ENCODE measurements at regions not wholly inside any gene's neighbourhood (a gene's known extent, or its start where the extent isn't known, plus 50 kb on each side); places are given as distances from the start of the nearest gene placed in this dataset.
"Not testable (repeated sequence)": the region's sequence is repeated elsewhere in the genome, so short reads cannot be mapped to it uniquely, and the experiment has no call there.

DNA sequence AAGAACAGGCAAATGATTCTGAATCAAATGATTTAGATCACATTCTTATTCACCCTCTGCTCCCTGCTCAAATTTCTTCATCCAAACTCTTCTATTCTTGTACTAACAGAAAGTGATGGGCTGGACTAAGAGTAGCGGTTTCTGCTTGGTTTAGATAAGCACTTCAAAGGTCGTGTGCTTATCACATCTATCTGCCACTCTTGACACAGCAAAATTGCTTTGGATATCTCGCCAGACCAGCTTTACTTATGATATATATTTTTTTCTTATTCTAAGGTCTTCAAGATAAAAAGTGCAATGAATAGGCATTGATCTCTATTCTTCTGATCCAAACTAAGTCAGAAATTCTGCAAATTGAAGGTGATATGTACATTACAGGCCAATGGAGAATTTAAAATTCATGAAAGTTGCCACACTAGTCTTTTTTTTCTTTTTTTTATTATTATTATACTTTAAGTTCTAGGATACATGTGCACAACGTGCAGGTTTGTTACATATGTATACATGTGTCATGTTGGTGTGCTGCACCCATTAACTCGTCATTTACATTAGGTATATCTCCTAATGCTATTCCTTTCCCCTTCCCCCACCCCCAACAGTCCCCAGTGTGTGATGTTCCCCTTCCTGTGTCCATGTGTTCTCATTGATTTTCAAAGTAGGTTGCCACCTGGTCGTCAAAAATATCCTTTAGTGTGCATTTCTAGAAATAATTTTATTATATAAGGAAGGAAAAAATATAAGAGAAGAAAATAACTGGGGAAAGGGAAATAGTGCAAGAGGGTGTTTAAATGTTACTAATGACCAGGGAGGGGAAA is 1941.0 kb upstream of the RAG2 start:
- DNase-seq = no peak

DNA sequence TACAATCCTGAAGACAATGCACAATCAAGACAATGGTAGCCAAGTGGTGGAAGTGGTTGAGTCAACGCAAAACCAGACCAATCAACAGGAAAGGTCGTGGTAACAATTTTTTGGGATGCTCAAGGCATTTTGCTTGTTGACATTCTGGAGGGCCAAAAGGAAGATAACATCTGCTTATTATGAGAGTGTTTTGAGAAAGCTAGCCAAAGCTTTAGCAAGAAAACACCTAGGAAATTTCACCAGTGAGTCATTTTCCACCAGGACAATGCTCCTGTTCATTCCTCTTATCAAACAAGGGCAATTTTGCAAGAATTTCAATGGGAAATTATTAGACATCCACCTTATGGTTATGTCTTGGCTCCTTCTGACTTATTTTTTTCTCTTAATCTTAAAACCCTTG is 1932.2 kb upstream of the RAG2 start:
- no peak for DNase-seq

DNA sequence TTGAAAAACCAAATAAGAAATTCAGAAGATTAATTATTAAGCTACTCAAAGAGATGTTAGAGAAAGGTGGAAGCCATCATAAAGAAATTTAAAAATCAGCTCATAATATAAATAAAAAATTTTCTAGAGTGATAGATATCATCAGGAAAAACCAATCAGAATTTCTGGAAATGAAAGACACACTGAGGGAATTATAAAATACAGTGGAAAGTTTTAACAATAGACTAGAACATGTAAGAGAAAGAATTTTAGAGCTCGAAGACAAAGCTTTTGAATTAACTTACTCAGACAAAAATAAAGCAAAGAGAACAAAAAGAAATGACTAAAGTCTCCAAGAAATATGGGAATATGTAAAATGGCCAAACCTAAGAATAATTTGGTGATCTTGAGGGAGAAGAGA is 1926.9 kb upstream of the RAG2 start:
- DNase-seq = no peak

DNA sequence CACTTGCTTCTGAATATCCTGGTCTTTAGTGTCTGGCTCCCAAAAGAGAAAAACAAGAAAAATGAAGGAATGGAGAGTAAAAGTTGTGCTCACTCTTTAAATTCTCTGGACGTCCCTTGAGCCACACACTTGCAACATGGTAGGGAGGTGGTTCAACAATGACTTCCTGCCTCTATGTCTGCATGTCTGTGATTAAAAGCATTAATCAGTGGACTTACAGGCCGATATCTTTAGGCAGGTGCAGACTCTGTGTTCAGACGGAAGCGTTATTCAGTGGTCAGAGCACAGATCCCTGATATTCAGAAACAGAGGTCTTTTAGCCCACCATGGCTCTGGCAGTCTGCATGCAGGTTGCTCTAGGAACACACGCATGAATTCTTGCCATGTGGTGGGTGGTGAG is 1920.0 kb upstream of the RAG2 start:
- DNase-seq = no peak

DNA sequence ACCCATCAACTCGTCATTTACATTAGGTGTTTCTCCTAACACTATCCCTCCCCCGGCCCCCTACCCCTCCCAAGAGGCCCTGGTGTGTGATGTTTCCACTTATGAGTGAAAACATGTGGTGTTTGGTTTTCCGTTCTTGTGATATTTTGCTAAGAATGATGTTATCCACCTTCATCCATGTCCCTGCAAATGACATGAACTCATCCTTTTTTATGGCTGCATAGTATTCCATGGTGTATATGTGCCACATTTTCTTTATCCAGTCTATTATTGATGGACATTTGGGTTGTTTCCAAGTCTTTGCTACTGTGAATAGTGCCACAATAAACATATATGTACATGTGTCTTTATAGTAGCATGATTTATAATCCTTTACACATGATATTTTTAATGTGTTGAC is 1914.8 kb upstream of the RAG2 start:
- not testable (repeated sequence) for DNase-seq

DNA sequence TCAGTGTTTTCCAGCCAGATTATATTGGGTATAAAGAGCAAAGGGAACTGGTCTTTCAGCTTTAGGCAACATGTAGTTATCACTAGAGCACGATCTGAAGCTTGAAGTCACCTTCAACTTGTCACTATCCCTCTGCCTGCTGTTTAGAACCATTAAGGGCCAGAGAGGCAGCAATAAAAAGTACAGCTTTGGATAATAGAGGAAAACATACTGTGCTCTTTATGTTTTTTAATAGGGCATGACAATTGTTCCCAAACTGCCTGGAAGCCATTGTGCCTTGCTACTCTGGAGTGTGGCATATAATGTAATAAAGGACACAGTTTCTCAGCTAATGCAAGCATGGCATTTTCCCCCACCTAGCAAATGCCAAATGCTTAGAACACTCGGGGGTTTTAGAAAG is 1912.0 kb upstream of the RAG2 start:
- no peak for DNase-seq

DNA sequence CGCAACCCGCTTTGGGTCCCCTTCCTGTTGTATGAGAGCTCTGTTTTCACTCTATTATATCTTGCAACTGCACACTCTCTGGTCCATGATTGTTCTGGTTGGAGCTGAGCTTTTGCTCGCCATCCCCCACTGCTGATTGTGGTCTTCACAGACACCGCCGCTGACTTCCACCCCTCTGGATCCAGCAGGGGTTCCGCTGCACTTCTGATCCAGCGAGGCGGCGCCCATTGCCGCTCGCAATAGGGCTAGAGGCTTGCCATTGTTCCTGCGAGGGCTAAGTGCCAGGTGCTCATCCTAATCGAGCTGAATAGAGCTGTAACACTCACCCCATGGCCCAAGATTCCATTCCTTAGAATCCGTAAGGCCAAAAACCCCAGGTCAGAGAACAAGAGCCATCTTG is 1905.8 kb upstream of the RAG2 start:
- no peak for DNase-seq

DNA sequence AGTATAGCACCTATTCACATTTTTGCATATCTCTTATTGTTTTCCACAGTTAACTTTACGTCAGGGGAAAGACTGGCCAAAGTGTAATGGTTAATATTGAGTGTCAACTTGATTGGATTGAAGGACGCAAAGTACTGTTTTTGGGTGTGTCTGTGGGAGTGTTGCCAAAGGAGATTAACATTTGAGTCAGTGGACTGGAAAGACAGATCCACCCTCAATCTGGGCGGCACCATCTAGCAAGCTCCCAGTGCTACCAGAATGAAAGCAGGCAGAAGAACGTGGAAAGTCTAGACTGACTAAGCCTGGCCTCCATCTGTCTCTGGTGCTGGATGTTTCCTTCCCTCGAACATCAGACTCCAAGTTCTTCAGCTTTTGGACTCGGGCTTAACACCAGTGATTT is 1900.7 kb upstream of the RAG2 start:
- no peak for DNase-seq

DNA sequence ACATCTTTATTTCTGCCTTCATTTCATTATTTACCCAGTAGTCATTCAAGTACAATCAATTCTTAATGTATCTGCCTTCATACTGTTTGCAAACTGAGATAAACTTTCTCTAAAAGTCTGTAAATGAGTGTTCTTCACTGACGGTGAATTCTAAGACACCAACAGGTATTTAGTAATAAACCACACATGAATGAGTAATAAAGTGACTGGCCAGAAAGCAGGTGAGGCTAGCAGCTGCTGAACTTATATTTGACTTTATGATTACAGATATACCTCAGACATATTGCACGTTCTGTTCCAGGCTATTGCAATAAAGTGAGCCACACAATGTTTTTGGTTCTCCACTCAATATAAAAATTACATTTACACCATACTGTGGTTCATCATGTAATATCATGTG is 1894.0 kb upstream of the RAG2 start:
- no peak for DNase-seq

DNA sequence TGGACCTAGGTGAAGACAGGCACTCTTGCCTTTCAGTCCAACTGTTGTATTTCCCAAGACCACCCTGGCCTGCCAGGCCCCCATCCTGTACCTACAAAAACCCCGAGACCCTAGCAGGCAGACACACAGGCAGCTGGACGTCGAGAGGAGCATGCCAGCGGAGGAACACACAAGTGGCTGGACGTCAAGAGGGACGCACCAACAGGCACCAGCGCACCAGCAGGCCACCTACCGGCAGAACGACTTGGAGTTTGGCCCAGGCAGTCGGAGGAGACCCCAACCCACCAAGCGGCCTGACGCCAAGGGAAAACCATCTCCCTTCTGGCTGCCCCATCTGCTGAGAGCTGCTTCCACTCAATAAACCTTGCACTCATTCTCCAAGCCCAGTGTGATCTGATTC is 1883.4 kb upstream of the RAG2 start:
- DNase-seq = no peak

DNA sequence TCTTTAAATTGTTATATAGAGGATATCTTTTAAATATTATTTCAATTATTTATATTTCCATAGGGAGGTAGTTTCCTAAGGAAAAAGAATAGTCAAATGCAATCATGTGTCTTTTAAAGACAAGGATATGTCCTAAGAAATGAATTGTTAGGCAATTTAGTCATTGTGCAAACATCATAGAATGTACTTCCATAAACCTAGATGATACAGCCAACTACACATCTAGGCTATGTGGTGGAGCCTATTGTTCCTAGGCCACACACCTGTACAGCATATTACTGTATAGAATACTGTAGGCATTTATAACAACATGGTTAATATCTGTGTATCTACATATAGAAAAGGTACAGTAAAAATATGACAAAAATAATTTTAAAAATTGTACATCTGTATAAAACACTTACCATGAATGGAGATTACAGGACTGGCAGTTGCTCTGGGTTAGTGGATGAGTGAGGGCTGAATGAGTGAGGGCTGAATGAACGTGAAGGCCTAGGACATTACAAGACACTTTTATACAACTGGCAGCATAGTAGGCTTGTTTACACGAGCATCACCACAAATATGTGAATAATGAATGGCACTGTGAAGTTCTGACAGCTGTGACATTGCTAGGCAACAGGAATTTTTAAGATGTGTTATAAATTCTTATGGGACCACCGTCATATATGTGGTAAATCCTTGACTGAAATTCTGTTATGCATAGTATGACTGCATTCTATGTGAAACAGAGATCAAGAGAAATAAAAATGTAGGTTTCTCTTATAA is 1879.0 kb upstream of the RAG2 start:
- no peak for DNase-seq

DNA sequence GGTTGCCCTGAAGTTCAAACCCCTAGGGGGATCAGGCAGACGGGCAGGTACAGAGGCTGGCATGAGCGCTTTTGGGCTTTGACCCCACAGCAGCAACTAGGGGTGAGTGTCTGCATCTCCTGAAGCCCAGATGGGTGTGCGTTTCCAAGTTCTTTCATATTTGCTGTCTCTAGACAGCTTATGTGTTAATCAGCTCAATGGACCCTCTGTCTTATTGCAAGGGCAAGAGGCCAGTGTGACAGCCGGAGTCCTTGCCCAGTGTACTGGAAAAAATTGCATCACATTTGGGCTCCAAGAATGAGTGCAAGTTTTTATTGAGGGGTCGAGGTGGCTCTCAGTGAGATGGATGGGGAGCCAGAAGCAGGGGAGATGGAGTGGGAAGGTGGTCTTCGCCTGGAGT is 1863.7 kb upstream of the RAG2 start:
- no peak for DNase-seq

DNA sequence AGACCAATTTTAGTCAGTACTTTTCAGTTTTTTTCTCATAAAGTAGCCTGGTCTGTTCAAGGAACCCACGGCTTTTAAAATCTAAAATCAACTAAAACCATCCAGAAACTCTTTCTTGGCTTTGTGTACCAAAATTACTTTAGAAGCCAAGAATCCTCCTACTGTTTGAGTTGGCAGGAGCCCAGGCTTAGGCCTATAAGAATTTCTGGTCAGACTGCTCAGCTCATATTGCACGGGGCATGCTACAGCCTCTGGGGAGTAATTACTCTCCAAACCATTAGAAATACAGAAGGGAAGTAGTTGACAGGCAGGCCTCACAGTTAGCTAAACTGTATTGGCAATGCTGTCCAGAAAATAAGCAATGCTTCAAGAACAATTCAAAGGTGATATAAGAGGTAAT is 1862.9 kb upstream of the RAG2 start:
- DNase-seq = no peak

DNA sequence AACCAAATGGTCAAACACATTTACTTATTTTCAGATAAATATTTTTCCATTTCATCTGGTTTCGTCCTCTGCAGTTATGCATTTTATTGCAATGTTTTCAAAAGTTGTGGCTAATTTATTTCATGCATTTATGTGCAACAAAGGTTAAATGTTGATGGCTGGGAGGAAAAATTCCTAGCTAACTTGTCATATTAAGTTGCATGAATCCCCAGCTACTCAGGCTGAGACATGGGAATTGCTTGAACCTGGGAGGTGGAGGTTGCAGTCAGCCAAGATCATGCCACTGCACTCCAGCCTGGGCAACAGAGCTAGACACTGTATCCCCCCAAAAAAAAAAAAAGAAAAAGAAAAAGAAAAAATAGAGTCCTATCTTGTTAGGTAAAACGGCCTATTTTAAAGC is 1862.4 kb upstream of the RAG2 start:
- no peak for DNase-seq

DNA sequence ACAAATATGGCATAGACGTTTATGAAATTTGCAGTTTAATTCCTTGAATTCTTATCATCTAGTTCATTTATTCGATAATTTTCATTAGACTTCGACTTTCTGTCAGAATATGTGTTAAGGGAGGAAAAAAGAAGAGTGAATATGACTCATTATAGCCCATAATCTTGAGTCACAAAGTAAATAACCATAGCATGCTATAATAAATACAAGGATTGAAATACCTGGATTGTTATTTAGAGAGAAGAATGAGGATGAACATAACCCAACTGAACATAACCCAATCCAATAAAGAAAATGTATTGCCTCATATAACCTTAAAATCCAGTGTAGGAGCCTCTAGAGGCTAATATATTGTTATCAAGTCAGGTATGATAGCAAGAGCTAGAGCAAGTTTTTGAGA is 1858.3 kb upstream of the RAG2 start:
- no peak for DNase-seq

DNA sequence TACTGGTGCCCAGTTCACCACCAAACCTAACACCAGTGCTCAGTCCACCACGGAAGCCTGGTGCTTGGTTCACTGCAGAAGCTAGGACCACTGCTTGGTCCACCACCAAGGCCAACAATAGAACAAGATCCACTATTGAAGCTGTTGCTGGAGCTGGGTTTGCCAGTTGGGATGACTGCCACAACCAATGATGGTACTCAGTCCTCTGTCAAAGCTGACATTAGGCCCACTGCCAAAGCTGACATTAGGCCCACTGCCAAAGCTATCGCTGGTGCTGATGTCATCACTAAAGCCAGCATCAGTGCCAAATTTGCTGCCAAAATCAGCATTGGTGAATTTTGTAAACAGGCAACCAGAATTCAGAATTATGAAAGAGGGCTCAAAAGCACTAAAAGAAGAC is 1850.2 kb upstream of the RAG2 start:
- DNase-seq = no peak

DNA sequence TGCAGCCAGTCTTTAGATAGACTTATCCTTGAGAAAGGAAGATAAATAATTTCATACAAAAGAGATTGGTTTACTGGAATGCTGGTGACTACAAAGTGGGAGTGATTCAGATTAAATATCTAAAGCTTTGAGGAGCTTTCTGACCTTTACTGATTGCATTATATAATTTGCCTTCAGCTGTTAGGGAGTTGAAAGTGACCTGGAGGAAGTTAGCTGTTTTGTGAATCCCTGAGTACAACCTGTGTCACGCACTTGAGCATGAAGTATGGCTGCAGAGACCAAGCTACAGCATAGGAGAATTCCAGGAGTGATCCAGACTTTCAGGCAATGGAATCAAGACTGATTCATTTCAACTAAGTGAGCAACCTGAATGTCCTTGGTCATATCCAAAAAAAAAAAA is 1848.3 kb upstream of the RAG2 start:
- DNase-seq = no peak

DNA sequence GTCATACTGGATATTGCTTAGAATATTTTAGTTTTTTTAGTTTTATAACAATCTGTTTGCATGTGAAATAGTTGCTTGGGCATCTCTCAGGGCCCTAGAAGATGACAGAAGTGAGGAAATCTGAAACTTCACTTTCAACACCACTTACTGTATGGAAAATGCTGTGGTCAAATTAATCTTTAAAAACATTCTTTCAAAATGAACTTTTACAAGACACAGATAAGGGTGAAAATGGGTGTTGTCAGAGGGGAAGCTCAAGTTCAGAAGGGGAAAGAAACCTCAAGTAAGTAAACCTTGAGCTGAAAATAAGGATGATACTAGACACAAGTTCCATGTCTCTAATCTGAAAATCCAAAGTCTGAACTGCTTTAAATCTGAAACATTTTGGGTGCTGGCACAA is 1840.1 kb upstream of the RAG2 start:
- DNase-seq = no peak

DNA sequence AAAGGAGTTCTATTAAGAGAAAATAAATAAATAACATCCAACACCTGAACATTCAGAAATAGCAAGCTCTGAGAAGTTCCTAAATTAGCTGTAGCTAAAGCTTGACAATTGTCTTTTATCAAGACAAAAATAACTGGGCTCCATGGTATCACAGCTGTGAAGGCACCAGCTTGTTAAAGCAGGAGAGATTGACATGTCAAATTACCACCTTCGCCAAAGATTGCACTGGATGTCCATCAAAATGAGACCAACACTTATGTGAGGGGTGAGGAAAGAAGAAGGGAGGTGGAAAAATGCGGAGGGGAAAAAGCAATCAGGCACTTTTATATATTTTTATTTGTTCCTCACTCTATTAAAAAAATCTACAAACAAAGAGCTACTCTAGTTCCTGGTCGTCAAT is 1827.5 kb upstream of the RAG2 start:
- no peak for DNase-seq

DNA sequence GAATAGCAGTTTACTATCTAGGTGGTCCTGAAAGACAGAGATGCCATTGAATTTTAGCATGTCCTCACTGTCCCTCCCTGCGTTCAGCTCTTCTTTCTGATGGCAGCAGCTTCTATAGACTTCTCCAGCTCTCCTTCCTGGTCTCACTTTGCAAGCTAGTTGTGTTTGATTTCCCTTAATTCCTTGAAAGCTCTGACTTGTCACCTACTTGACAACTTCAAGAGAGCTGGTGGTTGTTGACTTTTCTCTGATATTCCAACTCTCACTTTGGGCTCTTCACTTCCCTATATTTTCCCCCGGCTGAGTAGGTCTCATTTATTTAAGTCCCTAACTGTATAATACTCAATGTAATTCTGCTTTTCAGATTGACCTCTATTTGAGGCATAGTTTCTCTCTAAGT is 1825.0 kb upstream of the RAG2 start:
- DNase-seq = no peak

DNA sequence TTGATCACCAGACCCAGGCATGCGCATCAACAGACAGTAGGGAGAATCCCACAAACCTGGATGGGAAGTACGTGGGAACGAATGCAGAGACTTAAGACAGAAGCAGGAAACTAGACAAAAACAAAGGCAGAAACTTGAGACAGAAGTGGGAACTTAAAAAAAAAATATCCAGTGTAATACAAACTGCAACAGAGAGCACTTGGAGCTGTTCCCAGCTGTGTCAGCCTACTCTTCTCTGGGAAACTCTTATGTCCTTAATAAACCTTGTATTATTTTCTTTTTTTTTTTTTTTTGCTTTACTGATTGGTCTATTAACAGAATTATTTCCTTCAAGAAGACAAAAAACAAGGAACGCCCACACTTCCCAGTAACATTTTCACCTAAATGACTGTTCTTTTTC is 1818.1 kb upstream of the RAG2 start:
- DNase-seq = no peak

DNA sequence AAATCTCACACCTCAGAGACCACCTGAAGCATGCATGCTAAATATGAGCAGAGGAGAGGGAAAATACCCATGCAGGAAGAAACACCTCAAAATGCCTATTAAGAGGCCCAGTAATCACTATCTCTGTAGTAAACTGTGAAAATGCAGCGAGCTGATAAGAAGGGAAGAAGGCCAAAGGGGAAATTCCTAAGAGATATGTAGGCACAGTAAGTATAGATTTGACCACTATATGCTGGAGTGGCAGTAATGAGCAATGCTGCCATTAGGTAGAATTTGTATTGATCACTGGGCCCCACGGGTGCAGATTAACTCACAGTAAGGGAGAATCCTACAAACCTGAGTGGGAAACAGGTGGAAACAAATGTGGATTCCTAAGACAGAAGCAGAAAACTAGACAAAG is 1813.1 kb upstream of the RAG2 start:
- DNase-seq = no peak

DNA sequence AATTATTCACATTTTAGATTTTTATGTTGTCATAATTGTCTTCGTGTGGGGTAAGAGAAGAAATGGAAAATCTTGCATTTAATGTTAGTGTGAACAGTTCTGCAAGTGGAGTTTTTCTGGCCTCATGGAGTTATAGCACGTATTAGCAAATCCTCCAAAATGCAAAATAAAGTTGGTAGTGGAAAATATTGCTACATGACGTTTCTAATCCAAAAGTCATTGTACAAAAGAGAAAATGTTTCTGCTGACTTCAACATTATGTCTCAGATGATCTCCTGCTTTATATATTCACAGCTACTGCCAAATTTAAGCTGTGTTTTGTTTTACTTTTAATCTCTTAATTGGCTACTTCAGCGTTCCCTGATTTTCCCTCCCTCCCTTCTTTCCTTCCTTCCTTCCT is 1804.0 kb upstream of the RAG2 start:
- DNase-seq = no peak

DNA sequence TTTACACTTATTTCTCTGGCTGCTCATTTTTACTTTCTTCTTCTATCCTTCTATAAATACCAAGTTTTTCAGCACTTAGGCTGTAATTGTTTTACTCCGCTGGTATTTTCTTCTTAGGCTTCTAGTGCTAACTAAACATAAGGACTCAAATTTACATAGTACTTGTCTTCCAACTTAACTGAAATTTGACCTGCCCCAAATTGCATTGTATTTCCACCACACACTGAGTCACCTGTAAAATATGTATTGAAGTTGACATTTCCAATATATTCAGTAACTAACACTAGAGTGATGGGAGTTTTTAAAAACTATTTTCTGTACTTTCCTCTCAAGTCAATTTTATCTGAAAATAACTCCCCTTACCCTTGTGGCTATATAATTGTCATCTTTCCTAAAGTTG is 1794.1 kb upstream of the RAG2 start:
- DNase-seq = no peak

DNA sequence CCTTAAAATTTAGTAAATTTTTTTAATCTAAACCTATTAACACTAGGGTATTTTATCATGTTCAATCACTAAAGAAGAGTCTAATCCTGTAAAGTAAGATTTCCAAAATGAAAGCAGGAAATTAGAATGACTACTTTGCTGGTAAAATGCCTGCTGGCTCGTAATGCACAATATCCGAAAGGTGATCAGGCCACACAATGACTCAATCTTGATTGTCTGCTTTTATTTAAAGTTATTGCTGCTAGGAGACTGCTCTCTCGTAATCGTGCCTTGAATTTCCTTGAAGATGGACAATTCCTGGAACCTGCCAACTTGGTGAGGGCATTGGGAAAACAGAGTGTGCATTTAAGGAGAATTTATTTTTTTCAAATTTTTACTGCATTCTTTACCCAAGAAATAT is 1786.5 kb upstream of the RAG2 start:
- no peak for DNase-seq
